ENCODE measurements at regions not wholly inside any gene's neighbourhood (a gene's known extent, or its start where the extent isn't known, plus 50 kb on each side); places are given as distances from the start of the nearest gene placed in this dataset.

DNA sequence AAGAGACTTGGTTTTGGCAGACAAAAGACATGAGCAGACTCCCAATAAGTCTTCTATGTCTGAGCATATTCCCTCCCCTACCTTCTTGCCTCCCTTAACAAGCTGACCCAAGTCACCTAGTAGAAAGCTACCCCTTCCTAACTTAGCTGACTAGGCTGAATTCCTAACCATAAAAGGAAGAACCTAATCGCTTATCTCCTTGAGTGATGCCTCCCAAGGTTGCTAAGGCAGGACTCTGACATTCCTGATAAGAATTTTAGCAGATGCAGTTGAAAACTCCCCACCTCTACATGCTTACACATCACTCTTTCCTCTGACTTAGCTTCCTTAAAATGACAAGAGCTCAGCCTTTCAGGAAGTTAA lies 704.7 kb upstream of the MBL2 start:
- H3K4me1 ChIP-seq = no peaks in the 10 kb centered on the region
- no peak for ATAC-seq
- WGBS, 4 donors = 39 to 48% (median 44%) methylated on average over 1 of the region's 1 CpG
- no peak overlapping the region for H3K4me3 ChIP-seq
- intact Hi-C loops (cut with DNase I) = no loop called here
- H3K27me3 ChIP-seq = no peaks in the 10 kb centered on the region
- TF ChIP-seq POLR2A (IDR thresholded peaks at IDR 0.05) (no peak), CTCF (IDR thresholded peaks at IDR 0.05) (no peak)
- H3K36me3 ChIP-seq = no peaks in the 10 kb centered on the region
- no peak overlapping the region for H3K27ac ChIP-seq
- no peak for DNase-seq
- no peaks in the 10 kb centered on the region for H3K9me3 ChIP-seq

DNA sequence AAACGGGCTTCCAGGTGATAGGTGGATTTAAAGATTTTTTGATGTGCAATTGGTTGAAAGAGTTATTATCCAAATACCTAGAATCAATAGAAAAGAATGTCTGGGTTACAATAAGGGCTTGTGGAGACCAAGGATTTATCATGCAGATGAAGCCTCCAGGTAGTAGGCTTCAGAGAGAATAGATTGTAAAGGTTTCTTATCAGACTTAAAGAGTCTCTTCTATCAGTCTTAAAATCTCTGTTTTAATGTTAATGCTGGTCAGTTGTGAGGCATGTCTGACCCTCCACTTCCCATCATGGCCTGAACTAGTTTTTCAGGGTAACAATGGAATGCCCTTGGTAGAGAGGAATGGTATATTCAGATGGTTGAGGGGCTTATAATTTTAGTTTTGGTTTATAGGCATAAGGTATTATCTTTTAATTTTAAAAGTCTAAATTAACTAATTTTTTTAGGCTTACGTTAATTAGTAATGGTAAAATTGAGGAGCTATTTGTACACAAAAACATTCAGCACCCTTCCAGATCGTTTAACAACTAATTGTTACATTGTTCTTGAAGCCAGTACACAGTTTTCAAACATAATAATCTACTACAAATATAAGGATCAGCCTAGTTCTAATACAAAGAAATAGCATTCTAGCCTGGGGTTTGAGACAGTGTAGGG lies 704.2 kb upstream of the MBL2 start:
- H3K36me3 ChIP-seq = no peaks in the 10 kb centered on the region
- no peak for TF ChIP-seq POLR2A (IDR thresholded peaks at IDR 0.05)
- TF ChIP-seq CTCF (IDR thresholded peaks at IDR 0.05) = no peak
- intact Hi-C loops (cut with DNase I) = no loop called here

DNA sequence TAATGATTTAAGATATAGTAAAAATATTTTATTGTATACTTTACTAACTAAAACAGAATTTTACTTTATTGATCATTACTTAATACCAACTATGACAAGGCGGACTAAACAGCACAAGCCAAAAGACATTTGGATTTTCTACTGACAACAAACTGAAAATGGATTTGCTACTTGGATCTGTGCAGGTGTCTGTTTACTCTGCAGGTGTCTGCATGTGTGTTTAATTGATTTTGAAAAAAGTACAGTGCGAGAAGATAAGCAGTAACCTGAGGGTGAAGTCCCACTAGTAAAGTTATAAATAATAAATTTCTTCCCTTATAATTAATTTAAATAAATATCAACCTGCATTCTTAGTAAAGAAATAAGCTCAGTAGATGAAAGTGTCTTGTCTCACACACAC lies 696.8 kb upstream of the MBL2 start:
- ATAC-seq (no peak), DNase-seq (no peak)
- H3K27ac ChIP-seq = no peak overlapping the region
- intact Hi-C loops (cut with DNase I) = no loop called here
- WGBS, 4 donors = 91 to 95% (median 92%) methylated on average over 2 of the region's 2 CpGs
- H3K9me3 ChIP-seq = no peaks in the 10 kb centered on the region
- no peaks in the 10 kb centered on the region for H3K4me1 ChIP-seq
- TF ChIP-seq CTCF (IDR thresholded peaks at IDR 0.05) = no peak
- TF ChIP-seq POLR2A (IDR thresholded peaks at IDR 0.05) = no peak
- H3K36me3 ChIP-seq = no peaks in the 10 kb centered on the region
- no peaks in the 10 kb centered on the region for H3K27me3 ChIP-seq
- H3K4me3 ChIP-seq = no peak overlapping the region

More for the DNA sequence above, 704.2 kb upstream of the MBL2 start:
- Histone ChIP-seq H3K27ac (no peak overlapping the region), H3K27me3 (no peaks in the 10 kb centered on the region), H3K9me3 (no peaks in the 10 kb centered on the region), H3K4me3 (no peak overlapping the region), H3K4me1 (no peaks in the 10 kb centered on the region)
- no peak for DNase-seq
- ATAC-seq = no peak
- 72 to 86% (median 81%) methylated on average over 3 of the region's 3 CpGs for WGBS, 4 donors

DNA sequence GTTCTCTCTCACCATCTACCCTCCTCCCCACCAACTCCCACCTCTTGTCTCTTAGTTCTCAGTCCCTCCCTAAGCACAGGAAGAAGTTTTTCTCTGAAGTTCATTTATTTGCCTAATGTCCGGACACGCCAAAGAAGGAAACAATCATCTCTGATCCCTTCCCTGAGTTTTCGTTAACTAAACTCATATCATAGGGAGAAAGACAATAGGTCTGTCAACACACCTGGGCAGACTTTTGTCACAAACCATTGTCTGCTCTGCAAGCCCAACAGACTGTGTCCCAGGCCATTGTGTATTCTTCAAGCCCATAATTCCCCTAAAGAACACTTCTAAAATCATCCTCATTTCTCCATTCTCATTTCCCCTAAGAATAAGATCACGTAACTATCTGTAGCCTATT lies 691.0 kb upstream of the MBL2 start:
- H3K9me3 ChIP-seq = no peaks in the 10 kb centered on the region
- WGBS, 4 donors = 70 to 84% (median 76%) methylated on average over 4 of the region's 4 CpGs
- no peak for DNase-seq
- no peaks in the 10 kb centered on the region for H3K4me1 ChIP-seq
- intact Hi-C loops (cut with DNase I) = no loop called here
- TF ChIP-seq POLR2A (IDR thresholded peaks at IDR 0.05) = no peak
- TF ChIP-seq CTCF (IDR thresholded peaks at IDR 0.05) = no peak
- no peak overlapping the region for H3K27ac ChIP-seq
- no peak overlapping the region for H3K4me3 ChIP-seq
- H3K27me3 ChIP-seq = no peaks in the 10 kb centered on the region
- H3K36me3 ChIP-seq = no peaks in the 10 kb centered on the region
- no peak for ATAC-seq

Data from heart left ventricle (tissue), 16 donors.